ENCODE measurements at regions not wholly inside any gene's neighbourhood (a gene's known extent, or its start where the extent isn't known, plus 50 kb on each side); places are given as distances from the start of the nearest gene placed in this dataset.

- Histone ChIP-seq H3K4me1 (no peaks in the 10 kb centered on the region), H3K9me3 (no peaks in the 10 kb centered on the region), H3K36me3 (no peaks in the 10 kb centered on the region), H3K27ac (no peak overlapping the region), H3K4me3 (no peak overlapping the region), H3K27me3 (no peaks in the 10 kb centered on the region)
- TF ChIP-seq CTCF (IDR thresholded peaks at IDR 0.05) (no peak), POLR2A (IDR thresholded peaks at IDR 0.05) (no peak)
- DNase-seq (no peak), ATAC-seq (no peak)
- 77% methylated on average over 9 of the region's 15 CpGs for WGBS (ENCODE audit: insufficient coverage, low coverage, low lambda C conversion rate, missing lambda C conversion rate)
- intact Hi-C loops (cut with DNase I): no loop called here
These were observed 125.7 kb upstream of the THSD7B start for GRCh38 chr2:136639651-136640050.

DNA sequence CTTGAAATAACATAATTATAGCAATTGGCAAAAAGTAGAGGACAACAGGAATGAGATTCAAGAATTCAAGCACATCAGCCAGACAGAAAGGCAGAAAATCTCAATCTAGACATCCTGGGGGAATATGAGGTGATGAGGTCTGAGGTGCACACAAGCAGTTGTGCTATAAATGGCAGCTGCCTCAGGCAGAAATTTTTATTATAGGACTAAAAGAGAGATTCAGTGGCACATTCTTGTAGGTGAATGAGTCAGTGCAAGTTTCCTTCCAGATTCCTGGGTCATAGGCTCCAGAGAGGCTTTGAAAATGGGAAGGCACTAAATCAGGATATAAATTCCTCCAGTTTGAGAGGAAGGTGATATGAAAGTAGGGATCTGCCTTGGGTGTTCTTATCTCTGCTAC lies 127.2 kb upstream of the THSD7B start:
- DNase-seq: no peak
- no peak for TF ChIP-seq POLR2A (IDR thresholded peaks at IDR 0.05)
- H3K27ac ChIP-seq: no peak overlapping the region
- H3K4me1 ChIP-seq: no peaks in the 10 kb centered on the region
- no peaks in the 10 kb centered on the region for H3K27me3 ChIP-seq
- intact Hi-C loops (cut with DNase I): no loop called here
- H3K4me3 ChIP-seq: no peak overlapping the region
- H3K36me3 ChIP-seq: no peaks in the 10 kb centered on the region
- ATAC-seq: no peak
- H3K9me3 ChIP-seq: no peaks in the 10 kb centered on the region

- H3K4me1 ChIP-seq: no peaks in the 10 kb centered on the region
- H3K27ac ChIP-seq: no peak overlapping the region
- no peaks in the 10 kb centered on the region for H3K27me3 ChIP-seq
- ATAC-seq (no peak), DNase-seq (no peak)
- WGBS (ENCODE audit: insufficient coverage, low coverage, low lambda C conversion rate, missing lambda C conversion rate): 25% methylated on average over 2 of the region's 2 CpGs
- intact Hi-C loops (cut with DNase I): no loop called here
- TF ChIP-seq CTCF (IDR thresholded peaks at IDR 0.05): no peak
- no peak for TF ChIP-seq POLR2A (IDR thresholded peaks at IDR 0.05)
- H3K4me3 ChIP-seq: no peak overlapping the region
- no peaks in the 10 kb centered on the region for H3K9me3 ChIP-seq
- no peaks in the 10 kb centered on the region for H3K36me3 ChIP-seq
These were observed 127.9 kb upstream of the THSD7B start for GRCh38 chr2:136637402-136637801.

DNA sequence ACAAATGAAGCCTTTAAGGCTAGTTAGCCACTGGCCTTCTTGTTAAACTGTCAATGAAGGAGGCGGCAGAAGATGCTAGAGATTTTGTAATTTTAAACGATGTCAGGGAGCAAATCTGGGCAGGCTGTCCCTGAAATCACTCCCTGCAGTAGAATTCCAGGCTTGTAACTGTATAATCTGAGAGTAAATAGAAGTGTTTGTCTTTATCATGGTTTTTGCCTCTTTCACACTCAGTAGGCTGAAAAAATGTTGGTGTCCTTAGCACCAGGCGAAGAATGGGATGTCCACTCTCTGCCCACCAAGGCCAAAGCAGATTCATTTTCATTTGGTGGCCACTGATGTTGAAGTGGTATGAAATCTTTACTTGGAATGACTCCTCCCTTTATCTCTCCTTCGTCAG lies 136.9 kb upstream of the THSD7B start:
- H3K4me3 ChIP-seq: no peak overlapping the region
- DNase-seq (no peak), ATAC-seq (no peak)
- H3K9me3 ChIP-seq: no peaks in the 10 kb centered on the region
- 36% methylated on average over 4 of the region's 4 CpGs for WGBS (ENCODE audit: insufficient coverage, low coverage, low lambda C conversion rate, missing lambda C conversion rate)
- no peak overlapping the region for H3K27ac ChIP-seq
- TF ChIP-seq POLR2A (IDR thresholded peaks at IDR 0.05) (no peak), CTCF (IDR thresholded peaks at IDR 0.05) (no peak)
- no peaks in the 10 kb centered on the region for H3K4me1 ChIP-seq
- no peaks in the 10 kb centered on the region for H3K27me3 ChIP-seq
- H3K36me3 ChIP-seq: no peaks in the 10 kb centered on the region
- intact Hi-C loops (cut with DNase I): no loop called here

- 25% methylated on average over 4 of the region's 4 CpGs for WGBS (ENCODE audit: insufficient coverage, low coverage, low lambda C conversion rate, missing lambda C conversion rate)
- intact Hi-C loops (cut with DNase I): no loop called here
- Histone ChIP-seq H3K27me3 (no peaks in the 10 kb centered on the region), H3K4me1 (no peaks in the 10 kb centered on the region), H3K36me3 (no peaks in the 10 kb centered on the region), H3K27ac (no peak overlapping the region), H3K9me3 (no peaks in the 10 kb centered on the region), H3K4me3 (no peak overlapping the region)
- TF ChIP-seq POLR2A (IDR thresholded peaks at IDR 0.05) (no peak), CTCF (IDR thresholded peaks at IDR 0.05) (no peak)
- ATAC-seq (no peak), DNase-seq (no peak)
These were observed 152.2 kb upstream of the THSD7B start for GRCh38 chr2:136613096-136613495.

Data from right lobe of liver (tissue), 6 donors.